Activated T-helper 17 cell treated with anti-CD3 and anti-CD28 coated beads, Interleukin-2, amount 50 U/mL, for 72 hours (primary cell): ENCODE measurements at regions not wholly inside any gene's neighbourhood (a gene's known extent, or its start where the extent isn't known, plus 50 kb on each side); places are given as distances from the start of the nearest gene placed in this dataset.

ENCODE experiments used
- ATAC-seq: fragments of 150-1000 bp; cut with Tn5 transposase; replicated peaks from 2 replicates; pipeline ENCODE4 v1.10.0; 2021; ENCODE audit warnings: mild to moderate bottlenecking, moderate library complexity
- H3K27ac Mint-ChIP-seq: one replicate; pipeline ENCODE4 v1.8.0; 2022; ENCODE audit warnings: mixed read lengths
- H3K27me3 Mint-ChIP-seq: one replicate; pipeline ENCODE4 v1.8.0; 2022; ENCODE audit warnings: mixed read lengths
- H3K36me3 Mint-ChIP-seq: one replicate; pipeline ENCODE4 v1.8.0; 2022; ENCODE audit warnings: low read depth, mild to moderate bottlenecking, mixed read lengths
- H3K4me1 Mint-ChIP-seq: one replicate; pipeline ENCODE4 v1.8.0; 2022; ENCODE audit warnings: mixed read lengths
- H3K4me3 Mint-ChIP-seq: one replicate; pipeline ENCODE4 v1.8.0; 2022; ENCODE audit warnings: mild to moderate bottlenecking, mixed read lengths
- H3K9me3 Mint-ChIP-seq: one replicate; pipeline ENCODE4 v1.8.0; 2022; ENCODE audit warnings: mixed read lengths

GRCh38 chr5:89998519-89999305 is 410.8 kb downstream of the CETN3 start:
- no peak overlapping the region for H3K27ac Mint-ChIP-seq
- H3K4me3 Mint-ChIP-seq = no peak overlapping the region
- ATAC-seq = no peak
- H3K36me3 Mint-ChIP-seq = no peaks in the 10 kb centered on the region
- no peaks in the 10 kb centered on the region for H3K27me3 Mint-ChIP-seq
- peaks cover 7% of the 10 kb centered on the region for H3K9me3 Mint-ChIP-seq
- no peaks in the 10 kb centered on the region for H3K4me1 Mint-ChIP-seq

GRCh38 chr5:89996890-89997289 is 412.7 kb downstream of the CETN3 start:
- H3K27me3 Mint-ChIP-seq = no peaks in the 10 kb centered on the region
- H3K27ac Mint-ChIP-seq = no peak overlapping the region
- no peak overlapping the region for H3K4me3 Mint-ChIP-seq
- H3K4me1 Mint-ChIP-seq = no peaks in the 10 kb centered on the region
- ATAC-seq = no peak
- peaks cover 4% of the 10 kb centered on the region for H3K9me3 Mint-ChIP-seq
- no peaks in the 10 kb centered on the region for H3K36me3 Mint-ChIP-seq

DNA sequence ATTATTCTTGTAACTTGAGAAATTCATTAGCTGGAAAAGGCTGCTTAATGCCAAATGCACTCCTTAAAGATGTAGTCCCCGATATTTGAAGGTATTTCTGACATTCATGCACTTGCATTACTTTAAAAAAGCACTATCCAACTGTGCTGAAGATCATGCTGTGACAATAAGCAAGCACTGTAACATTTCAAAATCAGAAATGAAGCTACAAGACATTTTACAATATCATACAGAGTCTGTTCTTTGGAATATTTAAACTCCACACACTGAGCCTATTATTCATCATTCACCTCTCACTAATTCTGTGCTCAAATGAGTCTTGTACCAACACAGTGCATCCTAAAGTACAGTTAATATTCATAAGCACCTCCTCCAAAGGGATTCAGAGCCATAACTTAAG is 413.2 kb downstream of the CETN3 start:
- H3K27ac Mint-ChIP-seq = no peak overlapping the region
- ATAC-seq = no peak
- no peaks in the 10 kb centered on the region for H3K9me3 Mint-ChIP-seq
- no peaks in the 10 kb centered on the region for H3K4me1 Mint-ChIP-seq
- no peaks in the 10 kb centered on the region for H3K36me3 Mint-ChIP-seq
- H3K4me3 Mint-ChIP-seq = no peak overlapping the region
- H3K27me3 Mint-ChIP-seq = no peaks in the 10 kb centered on the region

GRCh38 chr5:89994266-89994665 is 415.3 kb downstream of the CETN3 start:
- Mint-ChIP-seq H3K27ac (no peak overlapping the region), H3K27me3 (no peaks in the 10 kb centered on the region), H3K36me3 (no peaks in the 10 kb centered on the region), H3K4me1 (no peaks in the 10 kb centered on the region), H3K4me3 (no peak overlapping the region), H3K9me3 (peaks cover 4% of the 10 kb centered on the region)
- ATAC-seq = no peak

DNA sequence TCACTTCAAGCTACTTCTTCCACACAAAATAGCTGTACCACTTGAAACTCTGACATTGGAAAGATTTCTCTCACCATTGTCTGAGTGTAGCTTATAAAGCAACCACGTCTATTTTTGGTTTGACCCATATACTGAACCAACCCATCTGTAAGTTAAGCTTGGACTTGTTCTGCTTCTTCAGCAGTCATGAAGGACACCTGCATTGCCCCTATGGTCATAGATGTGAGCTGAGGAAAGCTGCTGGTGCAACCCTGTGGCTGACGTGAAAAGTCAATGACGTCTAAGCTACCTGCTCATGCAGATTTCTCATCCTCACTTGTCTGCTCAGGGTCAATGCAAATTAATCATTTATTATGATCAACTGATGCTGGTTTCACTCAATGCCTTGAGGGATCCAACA is 417.4 kb downstream of the CETN3 start:
- Mint-ChIP-seq H3K27me3 (no peaks in the 10 kb centered on the region), H3K4me1 (no peaks in the 10 kb centered on the region), H3K36me3 (no peaks in the 10 kb centered on the region), H3K9me3 (peaks cover 4% of the 10 kb centered on the region), H3K27ac (no peak overlapping the region), H3K4me3 (no peak overlapping the region)
- ATAC-seq = no peak

- Mint-ChIP-seq H3K4me1 (no peaks in the 10 kb centered on the region), H3K4me3 (no peak overlapping the region), H3K27me3 (no peaks in the 10 kb centered on the region), H3K36me3 (no peaks in the 10 kb centered on the region), H3K27ac (no peak overlapping the region), H3K9me3 (peaks cover 4% of the 10 kb centered on the region)
- no peak for ATAC-seq
Observed at GRCh38 chr5:89991592-89991991, 418.0 kb downstream of the CETN3 start.

DNA sequence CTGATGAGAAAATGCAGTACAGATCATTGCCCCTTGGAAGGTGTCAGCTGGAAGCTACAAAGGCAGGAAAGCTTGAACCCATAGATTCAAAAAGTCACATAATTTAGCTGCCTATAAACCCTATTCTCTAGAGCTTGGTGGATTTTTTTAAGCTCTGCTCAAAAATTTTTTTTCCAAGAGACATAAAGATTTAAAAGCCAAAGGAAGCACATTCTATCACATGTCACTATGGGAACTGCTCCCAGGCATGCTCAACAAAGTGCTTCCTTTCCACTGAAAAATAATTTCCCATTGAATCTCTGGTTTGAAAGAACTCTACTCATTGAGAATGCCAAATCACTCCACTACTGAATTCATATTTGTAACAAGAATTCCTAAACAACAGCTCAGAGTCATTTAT is 419.8 kb downstream of the CETN3 start:
- H3K27ac Mint-ChIP-seq = no peak overlapping the region

DNA sequence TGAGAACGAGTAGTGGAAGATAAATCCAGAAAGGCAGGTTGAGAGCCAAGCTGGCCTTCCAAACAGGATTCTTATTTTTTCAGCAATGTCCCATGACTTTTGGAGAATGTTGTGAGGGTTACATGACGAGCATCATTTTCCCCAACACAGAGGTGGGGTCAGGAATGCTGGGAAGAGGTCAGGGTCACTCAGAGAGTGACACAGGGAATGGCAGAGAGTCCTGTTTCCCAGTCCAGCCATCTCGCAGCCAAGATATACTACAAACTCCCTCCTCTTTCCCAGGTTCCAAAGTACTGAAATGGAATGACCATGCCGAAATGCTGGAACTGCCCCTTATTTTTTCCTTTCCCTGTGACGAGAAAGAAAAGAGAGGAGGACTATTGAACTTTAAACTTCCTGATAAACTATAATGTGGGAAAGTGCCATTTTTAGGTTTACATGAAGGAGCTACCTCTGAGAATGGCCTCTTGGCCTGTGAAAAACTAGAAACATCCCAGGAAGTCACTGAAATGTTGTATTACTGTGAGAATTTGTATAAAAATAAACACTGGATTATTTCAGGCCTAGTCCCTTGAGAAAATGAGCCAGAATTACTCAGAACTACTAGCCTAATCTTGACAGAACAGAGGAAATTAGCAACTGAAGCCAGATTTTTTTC is 420.4 kb downstream of the CETN3 start:
- peaks cover 4% of the 10 kb centered on the region for H3K9me3 Mint-ChIP-seq
- no peak overlapping the region for H3K4me3 Mint-ChIP-seq
- H3K27me3 Mint-ChIP-seq = no peaks in the 10 kb centered on the region
- H3K36me3 Mint-ChIP-seq = no peaks in the 10 kb centered on the region
- H3K27ac Mint-ChIP-seq = no peak overlapping the region
- no peaks in the 10 kb centered on the region for H3K4me1 Mint-ChIP-seq
- no peak for ATAC-seq

More for the DNA sequence above, 419.8 kb downstream of the CETN3 start:
- ATAC-seq = no peak
- Mint-ChIP-seq H3K4me1 (no peaks in the 10 kb centered on the region), H3K27me3 (no peaks in the 10 kb centered on the region), H3K36me3 (no peaks in the 10 kb centered on the region), H3K9me3 (peaks cover 4% of the 10 kb centered on the region), H3K4me3 (no peak overlapping the region)

- no peaks in the 10 kb centered on the region for H3K4me1 Mint-ChIP-seq
- H3K4me3 Mint-ChIP-seq = no peak overlapping the region
- H3K9me3 Mint-ChIP-seq = peaks cover 4% of the 10 kb centered on the region
- no peaks in the 10 kb centered on the region for H3K27me3 Mint-ChIP-seq
- ATAC-seq = no peak
- no peak overlapping the region for H3K27ac Mint-ChIP-seq
- H3K36me3 Mint-ChIP-seq = no peaks in the 10 kb centered on the region
Observed at GRCh38 chr5:89988129-89988810, 421.3 kb downstream of the CETN3 start.

DNA sequence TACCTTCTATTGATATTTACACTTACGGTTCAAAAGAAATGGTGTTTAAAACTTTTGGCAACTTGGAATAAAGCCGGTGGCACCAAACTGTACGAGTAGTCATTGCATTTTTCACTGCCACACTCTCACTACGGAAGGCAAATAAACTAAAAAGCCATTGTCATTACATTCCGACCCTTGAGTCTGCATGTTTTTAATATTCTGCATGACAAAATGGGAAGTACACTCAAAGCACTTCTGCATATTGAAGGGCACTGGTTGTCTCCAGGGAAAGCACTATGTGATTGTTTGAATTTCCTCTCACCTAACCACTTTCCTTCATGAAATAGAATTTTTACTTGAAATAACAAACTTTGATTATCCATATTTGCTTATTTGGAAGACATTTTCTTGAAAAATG is 426.3 kb downstream of the CETN3 start:
- no peak overlapping the region for H3K27ac Mint-ChIP-seq
- H3K36me3 Mint-ChIP-seq = no peaks in the 10 kb centered on the region
- no peak for ATAC-seq
- H3K4me3 Mint-ChIP-seq = no peak overlapping the region
- H3K4me1 Mint-ChIP-seq = no peaks in the 10 kb centered on the region
- H3K9me3 Mint-ChIP-seq = no peaks in the 10 kb centered on the region
- no peaks in the 10 kb centered on the region for H3K27me3 Mint-ChIP-seq

GRCh38 chr5:89981878-89982773 is 427.4 kb downstream of the CETN3 start:
- H3K27ac Mint-ChIP-seq = no peak overlapping the region
- H3K9me3 Mint-ChIP-seq = no peaks in the 10 kb centered on the region
- no peaks in the 10 kb centered on the region for H3K4me1 Mint-ChIP-seq
- H3K36me3 Mint-ChIP-seq = no peaks in the 10 kb centered on the region
- no peak for ATAC-seq
- H3K4me3 Mint-ChIP-seq = no peak overlapping the region
- H3K27me3 Mint-ChIP-seq = no peaks in the 10 kb centered on the region

GRCh38 chr5:89981021-89981420 is 428.5 kb downstream of the CETN3 start:
- H3K27ac Mint-ChIP-seq = no peak overlapping the region
- H3K36me3 Mint-ChIP-seq = no peaks in the 10 kb centered on the region
- H3K4me1 Mint-ChIP-seq = no peaks in the 10 kb centered on the region
- H3K4me3 Mint-ChIP-seq = no peak overlapping the region
- H3K9me3 Mint-ChIP-seq = no peaks in the 10 kb centered on the region
- ATAC-seq = no peak
- H3K27me3 Mint-ChIP-seq = no peaks in the 10 kb centered on the region

DNA sequence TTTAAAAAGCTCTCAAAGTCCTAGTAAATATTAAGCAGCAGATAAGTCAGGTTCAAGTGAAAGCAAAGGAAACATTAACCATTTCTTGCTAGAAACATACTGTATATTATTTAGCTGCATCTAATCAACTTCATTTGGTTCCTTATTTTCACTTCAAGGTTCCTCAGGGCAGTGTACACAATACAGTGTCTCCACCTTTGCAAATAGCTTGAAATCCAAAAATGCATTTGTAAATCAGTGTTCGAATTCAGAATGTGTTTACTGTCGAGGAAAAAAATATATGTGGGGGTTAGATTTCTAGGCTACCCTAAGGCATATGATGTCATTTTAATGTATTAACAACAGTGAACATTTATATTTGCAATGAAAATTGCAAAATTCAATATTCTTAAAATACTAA is 436.0 kb downstream of the CETN3 start:
- no peak overlapping the region for H3K4me3 Mint-ChIP-seq
- H3K4me1 Mint-ChIP-seq = no peaks in the 10 kb centered on the region
- H3K27me3 Mint-ChIP-seq = no peaks in the 10 kb centered on the region
- H3K27ac Mint-ChIP-seq = no peak overlapping the region
- ATAC-seq = no peak
- no peaks in the 10 kb centered on the region for H3K36me3 Mint-ChIP-seq
- H3K9me3 Mint-ChIP-seq = peaks cover 14% of the 10 kb centered on the region

GRCh38 chr5:89972901-89973300 is 436.7 kb downstream of the CETN3 start:
- Mint-ChIP-seq H3K27me3 (no peaks in the 10 kb centered on the region), H3K27ac (no peak overlapping the region), H3K4me3 (no peak overlapping the region), H3K4me1 (no peaks in the 10 kb centered on the region), H3K9me3 (peaks cover 14% of the 10 kb centered on the region), H3K36me3 (no peaks in the 10 kb centered on the region)
- ATAC-seq = no peak
